ENCODE measurements at regions not wholly inside any gene's neighbourhood (a gene's known extent, or its start where the extent isn't known, plus 50 kb on each side); places are given as distances from the start of the nearest gene placed in this dataset.

DNA sequence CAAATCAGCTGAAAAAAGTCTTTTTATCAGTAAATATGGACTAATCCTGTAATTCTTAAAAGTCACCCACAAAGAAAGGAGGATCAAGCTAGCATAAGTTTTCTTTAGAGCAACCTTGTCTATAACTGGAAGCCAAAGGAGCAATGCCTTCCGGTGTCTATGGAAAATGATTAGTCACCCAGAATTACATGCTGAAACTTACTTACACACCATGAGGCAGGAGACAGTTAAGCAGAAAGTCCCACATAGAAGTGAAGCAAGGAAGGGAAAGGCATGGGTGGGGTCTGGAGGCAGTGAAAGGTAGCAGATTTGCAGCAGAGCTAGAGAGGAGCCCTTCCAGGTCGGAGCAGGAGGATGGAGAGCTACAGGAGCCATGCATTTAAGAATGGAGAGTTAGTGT, 153.7 kb upstream of the RIPOR2 start:
- H3K4me1 ChIP-seq (ENCODE audit: control insufficient read depth, insufficient read depth, low read length, poor library complexity, severe bottlenecking) = peaks cover 7% of the 10 kb centered on the region
- no peak overlapping the region for H3K4me3 ChIP-seq (ENCODE audit: extremely low read depth, insufficient read depth, low read length, poor library complexity, severe bottlenecking)
- no peaks in the 10 kb centered on the region for H3K36me3 ChIP-seq (ENCODE audit: control insufficient read depth, insufficient read depth, low read length)
- WGBS, 2 experiments (ENCODE audit: insufficient coverage in 2 of 2) = 92 to 100% methylated on average over 1 to 2 of the region's 2 CpGs
- H3K27ac ChIP-seq (ENCODE audit: low read depth, low read length, severe bottlenecking) = no peak overlapping the region
- H3K9me3 ChIP-seq (ENCODE audit: control insufficient read depth, low read length) = no peaks in the 10 kb centered on the region

DNA sequence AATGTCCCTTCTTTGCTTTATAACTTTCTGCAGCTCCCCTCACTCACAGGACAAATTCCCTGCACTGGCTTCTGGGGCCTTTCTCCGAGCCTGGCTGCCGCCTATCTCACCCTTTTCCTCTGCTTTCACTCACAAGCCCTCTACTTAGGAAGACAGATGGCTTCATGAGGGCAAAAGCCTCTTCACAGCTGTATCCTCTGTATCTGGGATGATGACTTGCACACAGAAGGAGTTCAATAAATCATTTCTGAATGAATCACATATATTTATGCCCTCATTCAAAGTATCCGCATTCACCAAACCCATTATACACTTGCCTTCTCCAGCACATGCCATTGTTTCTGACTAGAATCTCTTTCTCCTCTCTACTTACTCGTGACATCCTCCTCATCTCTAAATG, 159.0 kb upstream of the RIPOR2 start:
- Histone ChIP-seq H3K9me3 (ENCODE audit: control insufficient read depth, low read length) (no peaks in the 10 kb centered on the region), H3K4me3 (ENCODE audit: extremely low read depth, insufficient read depth, low read length, poor library complexity, severe bottlenecking) (no peak overlapping the region), H3K36me3 (ENCODE audit: control insufficient read depth, insufficient read depth, low read length) (no peaks in the 10 kb centered on the region), H3K27ac (ENCODE audit: low read depth, low read length, severe bottlenecking) (no peak overlapping the region), H3K4me1 (ENCODE audit: control insufficient read depth, insufficient read depth, low read length, poor library complexity, severe bottlenecking) (no peaks in the 10 kb centered on the region)
- 94 to 100% methylated on average over 2 to 4 of the region's 4 CpGs for WGBS, 2 experiments (ENCODE audit: insufficient coverage in 2 of 2)

DNA sequence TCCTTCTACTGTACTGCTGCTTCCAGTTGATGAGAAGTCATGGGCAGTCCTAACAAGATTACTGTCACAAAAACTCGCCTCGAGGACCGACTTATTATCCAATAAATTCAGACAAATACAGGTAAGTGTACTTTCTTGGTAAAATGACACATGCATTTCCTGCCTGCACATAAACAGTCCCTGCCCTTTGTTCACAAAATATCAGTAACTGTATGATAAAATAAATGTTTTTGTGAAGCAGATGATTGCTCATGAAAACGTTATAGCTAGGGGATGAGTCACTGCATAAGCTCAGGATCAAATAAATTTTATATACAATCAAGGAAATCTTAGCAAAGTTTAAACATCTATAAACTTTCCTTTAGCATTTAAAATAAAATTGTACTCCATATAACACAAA, 164.5 kb upstream of the RIPOR2 start:
- Histone ChIP-seq H3K4me1 (ENCODE audit: control insufficient read depth, insufficient read depth, low read length, poor library complexity, severe bottlenecking) (no peaks in the 10 kb centered on the region), H3K27ac (ENCODE audit: low read depth, low read length, severe bottlenecking) (no peak overlapping the region), H3K4me3 (ENCODE audit: extremely low read depth, insufficient read depth, low read length, poor library complexity, severe bottlenecking) (no peak overlapping the region), H3K36me3 (ENCODE audit: control insufficient read depth, insufficient read depth, low read length) (no peaks in the 10 kb centered on the region), H3K9me3 (ENCODE audit: control insufficient read depth, low read length) (no peaks in the 10 kb centered on the region)
- 100% methylated on average over 2 of the region's 4 CpGs; no CpG with 5 or more reads in 1 of the 2 experiments for WGBS, 2 experiments (ENCODE audit: insufficient coverage in 2 of 2)

DNA sequence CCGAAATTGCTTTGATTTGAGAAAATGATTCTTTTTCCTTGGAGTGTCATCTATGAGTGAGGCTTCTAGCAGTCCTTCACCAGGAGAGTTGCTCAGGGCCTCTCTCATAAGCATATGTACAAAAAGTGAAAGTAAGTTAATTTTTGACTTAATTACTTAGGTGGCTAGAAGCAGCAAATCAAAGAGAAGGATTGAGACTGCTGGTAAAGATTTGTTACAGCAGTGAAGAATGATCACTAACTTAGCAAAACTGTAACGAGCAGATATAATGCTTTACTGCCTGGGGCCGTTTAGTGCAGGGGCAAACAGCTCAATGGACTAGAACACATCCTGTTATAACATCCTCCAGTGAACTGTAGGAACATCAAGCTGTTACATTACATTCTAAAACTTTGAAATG, 167.8 kb upstream of the RIPOR2 start:
- H3K27ac ChIP-seq (ENCODE audit: low read depth, low read length, severe bottlenecking) = no peak overlapping the region
- WGBS, 2 experiments (ENCODE audit: insufficient coverage in 2 of 2) = 79 to 95% methylated on average over 3 of the region's 3 CpGs
- H3K36me3 ChIP-seq (ENCODE audit: control insufficient read depth, insufficient read depth, low read length) = no peaks in the 10 kb centered on the region
- no peak overlapping the region for H3K4me3 ChIP-seq (ENCODE audit: extremely low read depth, insufficient read depth, low read length, poor library complexity, severe bottlenecking)
- H3K9me3 ChIP-seq (ENCODE audit: control insufficient read depth, low read length) = no peaks in the 10 kb centered on the region
- H3K4me1 ChIP-seq (ENCODE audit: control insufficient read depth, insufficient read depth, low read length, poor library complexity, severe bottlenecking) = no peaks in the 10 kb centered on the region

DNA sequence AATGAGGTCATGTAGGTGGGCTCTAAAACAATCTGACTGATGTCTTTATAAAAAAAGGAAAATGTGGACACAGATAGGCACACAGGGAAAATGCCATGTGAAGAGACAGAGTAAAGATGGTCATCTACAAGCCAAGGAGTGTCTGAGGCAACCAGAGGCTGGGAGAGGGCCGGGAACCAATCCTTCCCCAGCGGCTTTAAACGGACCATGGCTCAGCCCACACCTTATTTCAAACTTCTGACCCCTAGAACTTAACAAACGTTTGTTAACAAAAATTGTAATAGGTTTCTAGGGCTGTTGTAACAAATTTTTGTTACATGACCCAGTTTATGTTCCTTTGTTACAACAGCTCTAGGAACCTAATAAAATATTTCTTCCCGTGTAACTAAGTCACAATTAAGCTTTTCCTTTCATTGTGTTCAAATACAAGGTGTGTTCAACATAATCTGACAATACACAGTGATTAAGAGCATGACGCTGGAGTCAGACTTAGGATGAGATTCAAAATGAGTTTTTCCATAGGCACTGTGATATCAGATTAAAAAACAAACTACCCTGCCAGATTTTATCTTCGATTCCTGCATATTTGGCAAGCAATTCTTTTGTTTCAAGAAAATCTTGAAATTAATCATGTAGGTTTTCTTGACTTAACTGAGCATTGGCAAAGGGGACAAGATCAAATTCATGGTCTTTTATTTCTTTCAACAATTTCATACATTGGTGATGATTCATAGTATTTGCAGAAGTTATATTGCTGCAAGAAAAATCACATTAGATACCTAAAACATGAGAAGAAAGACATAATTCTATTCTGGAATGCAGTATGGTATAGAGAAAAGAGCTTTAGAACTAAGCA, 169.5 kb upstream of the RIPOR2 start:
- Histone ChIP-seq H3K4me1 (ENCODE audit: control insufficient read depth, insufficient read depth, low read length, poor library complexity, severe bottlenecking) (no peaks in the 10 kb centered on the region), H3K36me3 (ENCODE audit: control insufficient read depth, insufficient read depth, low read length) (no peaks in the 10 kb centered on the region), H3K4me3 (ENCODE audit: extremely low read depth, insufficient read depth, low read length, poor library complexity, severe bottlenecking) (no peak overlapping the region), H3K27ac (ENCODE audit: low read depth, low read length, severe bottlenecking) (no peak overlapping the region), H3K9me3 (ENCODE audit: control insufficient read depth, low read length) (no peaks in the 10 kb centered on the region)
- 92% methylated on average over 2 of the region's 7 CpGs; no CpG with 5 or more reads in 1 of the 2 experiments for WGBS, 2 experiments (ENCODE audit: insufficient coverage in 2 of 2)

DNA sequence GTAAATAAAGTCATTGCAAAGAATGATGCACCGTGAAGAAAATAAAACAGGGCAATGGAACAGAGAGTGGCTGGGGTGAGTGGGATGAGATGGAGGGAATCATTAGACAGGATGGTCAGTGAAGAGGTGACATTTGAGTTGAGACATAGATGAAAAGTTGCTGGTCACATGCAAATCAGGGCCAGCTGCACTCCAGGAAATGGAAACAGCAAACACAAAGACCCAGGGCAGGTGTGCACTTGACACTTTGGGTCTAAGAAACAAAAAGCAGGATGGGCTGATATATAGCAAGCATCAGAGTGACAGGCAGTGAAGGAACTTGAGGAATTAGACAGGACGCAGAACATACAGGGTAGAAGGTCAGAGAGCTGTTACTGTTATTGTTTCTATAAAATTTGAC, 171.5 kb upstream of the RIPOR2 start:
- Histone ChIP-seq H3K4me1 (ENCODE audit: control insufficient read depth, insufficient read depth, low read length, poor library complexity, severe bottlenecking) (no peaks in the 10 kb centered on the region), H3K27ac (ENCODE audit: low read depth, low read length, severe bottlenecking) (no peak overlapping the region), H3K4me3 (ENCODE audit: extremely low read depth, insufficient read depth, low read length, poor library complexity, severe bottlenecking) (no peak overlapping the region), H3K9me3 (ENCODE audit: control insufficient read depth, low read length) (no peaks in the 10 kb centered on the region), H3K36me3 (ENCODE audit: control insufficient read depth, insufficient read depth, low read length) (no peaks in the 10 kb centered on the region)
- 92 to 100% methylated on average over 1 of the region's 2 CpGs for WGBS, 2 experiments (ENCODE audit: insufficient coverage in 2 of 2)

DNA sequence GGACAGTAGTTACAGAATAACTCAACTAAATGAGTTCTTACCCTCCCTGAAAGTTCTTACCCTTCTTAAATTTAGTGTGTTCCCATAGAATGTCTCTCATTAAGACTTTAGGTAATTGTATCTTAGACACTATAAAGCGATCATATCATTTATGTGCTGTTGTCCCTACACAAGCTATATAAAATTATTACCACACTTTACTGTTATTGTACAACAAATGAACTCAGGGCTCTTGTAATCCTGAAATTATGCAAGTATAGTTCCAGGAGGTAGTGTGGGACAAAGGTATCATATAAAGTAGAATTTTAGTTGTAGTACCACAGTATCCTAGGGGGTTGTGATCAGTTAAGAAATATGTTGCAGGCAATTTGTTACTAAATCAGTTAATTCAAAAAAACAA, 167.4 kb upstream of the CARMIL1 start:
- H3K4me3 ChIP-seq (ENCODE audit: extremely low read depth, insufficient read depth, low read length, poor library complexity, severe bottlenecking) = no peak overlapping the region
- H3K9me3 ChIP-seq (ENCODE audit: control insufficient read depth, low read length) = no peaks in the 10 kb centered on the region
- H3K27ac ChIP-seq (ENCODE audit: low read depth, low read length, severe bottlenecking) = no peak overlapping the region
- no peaks in the 10 kb centered on the region for H3K36me3 ChIP-seq (ENCODE audit: control insufficient read depth, insufficient read depth, low read length)
- H3K4me1 ChIP-seq (ENCODE audit: control insufficient read depth, insufficient read depth, low read length, poor library complexity, severe bottlenecking) = no peaks in the 10 kb centered on the region
- WGBS, 2 experiments (ENCODE audit: insufficient coverage in 2 of 2) = 100% methylated on average over 1 of the region's 1 CpG; no CpG with 5 or more reads in 1 of the 2 experiments

DNA sequence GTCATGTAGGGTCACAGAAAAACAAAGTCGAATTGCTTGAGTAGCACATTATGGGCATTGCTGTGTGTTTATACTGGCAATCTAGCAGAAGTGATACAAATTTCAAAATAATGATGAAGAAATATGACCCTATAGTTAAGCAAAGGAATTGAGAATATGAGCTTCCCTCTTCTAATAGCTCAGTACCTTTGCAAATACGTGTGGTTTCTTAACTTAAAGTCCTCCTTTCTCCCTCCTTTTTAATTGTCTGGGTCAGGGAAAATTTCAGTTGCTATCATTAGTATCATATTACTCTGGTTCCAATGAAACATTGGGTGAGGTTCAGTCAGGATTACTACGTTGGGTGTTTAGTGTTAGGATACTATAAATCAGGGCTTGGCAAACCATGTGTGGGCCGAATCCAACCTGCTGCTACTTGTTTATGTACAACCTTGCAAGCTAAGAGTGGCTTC, 166.8 kb upstream of the CARMIL1 start:
- H3K4me1 ChIP-seq (ENCODE audit: control insufficient read depth, insufficient read depth, low read length, poor library complexity, severe bottlenecking) = no peaks in the 10 kb centered on the region
- H3K36me3 ChIP-seq (ENCODE audit: control insufficient read depth, insufficient read depth, low read length) = no peaks in the 10 kb centered on the region
- no peaks in the 10 kb centered on the region for H3K9me3 ChIP-seq (ENCODE audit: control insufficient read depth, low read length)
- H3K27ac ChIP-seq (ENCODE audit: low read depth, low read length, severe bottlenecking) = no peak overlapping the region
- H3K4me3 ChIP-seq (ENCODE audit: extremely low read depth, insufficient read depth, low read length, poor library complexity, severe bottlenecking) = no peak overlapping the region
- WGBS, 2 experiments (ENCODE audit: insufficient coverage in 2 of 2) = 93 to 94% methylated on average over 2 to 3 of the region's 4 CpGs

DNA sequence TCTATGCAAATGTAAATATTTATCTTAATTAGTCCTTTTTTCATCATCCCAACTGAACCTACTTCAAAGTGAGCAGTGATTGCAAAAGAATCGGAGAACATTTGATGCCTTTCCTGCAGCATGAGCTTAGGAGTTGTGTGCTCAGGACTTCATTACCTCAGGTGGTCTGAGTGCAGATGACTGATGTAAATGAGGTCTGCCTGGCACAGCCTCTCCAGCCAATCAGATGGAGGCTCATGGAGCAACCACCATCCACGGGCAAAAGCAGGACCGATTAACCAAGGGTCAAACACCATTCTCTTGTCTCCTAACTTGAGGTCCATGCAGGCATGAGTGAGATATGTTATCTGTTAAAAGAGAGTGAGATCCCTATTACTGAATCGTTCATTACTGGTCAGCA, 165.7 kb upstream of the CARMIL1 start:
- Histone ChIP-seq H3K4me3 (ENCODE audit: extremely low read depth, insufficient read depth, low read length, poor library complexity, severe bottlenecking) (no peak overlapping the region), H3K36me3 (ENCODE audit: control insufficient read depth, insufficient read depth, low read length) (no peaks in the 10 kb centered on the region)
- WGBS, 2 experiments (ENCODE audit: insufficient coverage in 2 of 2) = 28 to 92% methylated on average over 2 to 3 of the region's 4 CpGs

DNA sequence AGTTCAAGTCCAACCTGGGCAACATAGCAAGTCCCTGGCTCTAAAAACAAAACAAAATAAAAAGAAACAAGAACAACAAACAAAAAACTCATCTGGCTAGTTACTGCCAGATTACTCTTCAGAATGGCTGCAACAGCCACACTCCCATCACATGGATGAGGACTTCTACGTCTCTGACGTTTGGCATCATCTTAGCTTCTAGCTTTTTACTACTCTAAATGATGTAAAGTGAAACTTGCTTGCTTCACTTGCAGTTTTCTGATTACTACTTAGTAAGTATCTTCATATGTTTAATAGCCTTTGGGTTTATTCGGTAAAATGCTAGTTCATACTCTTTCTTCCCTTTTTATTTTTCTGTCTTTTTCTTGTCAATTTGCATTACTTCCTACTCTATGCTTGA, 161.1 kb upstream of the CARMIL1 start:
- no CpG with 5 or more reads among the region's 3 CpGs for WGBS, 2 experiments (ENCODE audit: insufficient coverage in 2 of 2)
- Histone ChIP-seq H3K36me3 (ENCODE audit: control insufficient read depth, insufficient read depth, low read length) (no peaks in the 10 kb centered on the region), H3K27ac (ENCODE audit: low read depth, low read length, severe bottlenecking) (no peak overlapping the region), H3K9me3 (ENCODE audit: control insufficient read depth, low read length) (no peaks in the 10 kb centered on the region), H3K4me3 (ENCODE audit: extremely low read depth, insufficient read depth, low read length, poor library complexity, severe bottlenecking) (no peak overlapping the region), H3K4me1 (ENCODE audit: control insufficient read depth, insufficient read depth, low read length, poor library complexity, severe bottlenecking) (no peaks in the 10 kb centered on the region)

More for the DNA sequence above, 165.7 kb upstream of the CARMIL1 start:
- Histone ChIP-seq H3K9me3 (ENCODE audit: control insufficient read depth, low read length) (no peaks in the 10 kb centered on the region), H3K4me1 (ENCODE audit: control insufficient read depth, insufficient read depth, low read length, poor library complexity, severe bottlenecking) (no peaks in the 10 kb centered on the region), H3K27ac (ENCODE audit: low read depth, low read length, severe bottlenecking) (no peak overlapping the region)

DNA sequence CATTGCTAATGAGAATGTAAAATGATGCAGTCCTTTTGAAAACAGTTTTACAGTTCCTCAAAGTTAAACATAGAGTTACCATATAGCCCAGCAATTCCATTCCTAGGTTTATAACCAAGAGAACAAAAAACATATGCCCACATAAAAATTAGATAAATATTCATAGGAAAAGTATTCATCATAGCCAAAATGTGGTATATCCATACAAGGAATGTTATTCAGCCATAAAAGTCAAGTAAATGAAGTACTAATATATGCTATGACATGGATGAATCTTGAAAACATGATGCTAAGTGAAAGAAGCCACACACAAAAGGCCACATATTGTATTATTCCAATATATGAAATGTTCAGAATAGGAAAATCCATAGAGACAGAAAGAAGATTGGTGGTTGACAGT, 158.0 kb upstream of the CARMIL1 start:
- H3K36me3 ChIP-seq (ENCODE audit: control insufficient read depth, insufficient read depth, low read length) = no peaks in the 10 kb centered on the region
- H3K4me1 ChIP-seq (ENCODE audit: control insufficient read depth, insufficient read depth, low read length, poor library complexity, severe bottlenecking) = no peaks in the 10 kb centered on the region
- no peak overlapping the region for H3K4me3 ChIP-seq (ENCODE audit: extremely low read depth, insufficient read depth, low read length, poor library complexity, severe bottlenecking)
- H3K27ac ChIP-seq (ENCODE audit: low read depth, low read length, severe bottlenecking) = no peak overlapping the region
- no peaks in the 10 kb centered on the region for H3K9me3 ChIP-seq (ENCODE audit: control insufficient read depth, low read length)
